Hematopoietic multipotent progenitor cell (in vitro differentiated cells): ENCODE measurements at regions not wholly inside any gene's neighbourhood (a gene's known extent, or its start where the extent isn't known, plus 50 kb on each side); places are given as distances from the start of the nearest gene placed in this dataset.

Experiments used
- DNase-seq, 3 donors: peaks; one replicate each; pipeline ENCODE4 v3.0.0-alpha.2; 2011 to 2015; ENCODE audit warnings: low read depth in 2 of 3, low spot score in 2 of 3

- DNase-seq, result no peak
Measured at GRCh38 chr13:85742355-85742754, 56.9 kb downstream of the SLITRK6 start.

DNA sequence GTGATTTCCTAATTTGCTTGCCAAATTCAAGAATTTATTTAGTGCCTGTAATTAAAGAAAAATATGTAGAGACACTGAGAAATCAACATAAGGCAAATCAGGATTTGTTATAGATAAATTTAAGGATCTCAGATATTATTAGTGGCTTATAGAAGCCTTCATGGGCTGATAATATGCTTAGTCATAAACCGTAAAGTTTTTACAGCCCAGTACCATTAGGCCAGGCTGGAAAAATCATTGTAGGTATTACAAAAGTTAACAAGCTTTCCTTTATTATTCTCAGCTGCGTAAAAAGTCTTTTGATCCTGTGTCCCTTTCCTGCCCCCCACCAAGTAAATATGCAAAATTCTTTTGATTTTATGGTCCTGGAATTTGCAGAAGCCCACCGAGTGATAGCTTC lies 58.2 kb downstream of the SLITRK6 start:
- no peak for DNase-seq

GRCh38 chr13:85738696-85739320 lies 60.4 kb downstream of the SLITRK6 start:
- no peak for DNase-seq

DNA sequence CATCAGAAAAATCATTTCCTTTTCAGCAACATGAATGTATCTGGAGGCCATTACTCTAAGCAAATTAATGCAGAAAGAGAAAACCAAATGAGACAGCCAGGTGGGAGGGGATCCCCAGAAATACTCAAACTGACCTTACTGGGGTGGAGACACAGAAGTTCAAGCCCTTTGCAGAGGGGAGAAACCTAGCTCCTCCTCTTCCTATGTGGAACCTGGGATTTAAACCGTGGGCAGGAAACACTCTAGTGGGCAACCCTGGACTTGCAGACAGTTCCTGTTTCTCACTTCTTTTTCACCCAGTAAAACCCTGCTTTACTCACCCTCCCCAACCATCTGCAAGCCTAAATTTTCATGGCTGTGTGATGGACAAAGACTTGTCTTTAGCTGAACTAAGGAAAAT lies 61.3 kb downstream of the SLITRK6 start:
- no peak for DNase-seq

- no peak for DNase-seq
Measured at GRCh38 chr13:85729296-85729695, 69.9 kb downstream of the SLITRK6 start.

- DNase-seq, result no peak
Measured at GRCh38 chr13:85728811-85729210, 70.4 kb downstream of the SLITRK6 start.

- no peak for DNase-seq
Measured at GRCh38 chr13:85725433-85725832, 73.8 kb downstream of the SLITRK6 start.

DNA sequence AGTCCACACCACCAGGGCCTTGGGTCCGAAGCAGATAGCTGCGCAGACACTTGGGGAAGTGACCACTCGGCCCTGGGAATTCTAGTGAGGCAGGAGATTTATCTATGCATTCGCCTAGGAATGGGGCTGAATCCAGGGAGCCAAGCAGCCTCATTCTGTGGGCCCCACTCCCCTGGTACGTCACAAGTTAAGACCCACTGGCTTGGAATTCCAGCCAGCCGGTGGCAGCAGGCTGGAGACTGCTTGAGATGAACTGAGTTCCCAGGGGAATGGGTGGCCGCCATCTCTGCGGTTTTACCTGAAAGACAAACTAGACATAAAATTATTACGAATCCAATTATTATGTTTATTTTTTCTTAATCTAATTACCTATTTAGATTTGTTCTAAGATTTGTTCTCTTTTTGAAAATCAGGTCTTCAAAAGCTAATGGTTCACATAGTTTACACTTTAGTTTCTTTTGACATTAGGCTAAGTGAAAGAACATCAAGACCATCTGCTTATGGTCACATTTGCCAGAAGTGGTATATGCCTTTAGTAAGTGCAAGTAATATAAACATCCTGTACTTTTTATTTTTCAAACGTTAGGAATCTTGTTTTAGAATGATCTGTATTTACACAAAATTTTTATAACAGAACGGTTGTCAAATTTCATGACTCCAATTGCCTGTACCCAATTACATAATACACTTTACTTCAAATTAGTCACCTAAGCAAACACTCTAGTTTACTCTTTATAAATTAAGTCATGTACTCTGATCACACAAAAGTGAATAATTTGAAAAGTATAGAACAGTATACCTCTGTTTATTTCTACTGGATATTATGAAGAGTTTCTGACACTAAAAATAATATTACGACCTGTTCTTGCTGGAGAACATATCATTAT lies 74.4 kb downstream of the SLITRK6 start:
- DNase-seq, result no peak

DNA sequence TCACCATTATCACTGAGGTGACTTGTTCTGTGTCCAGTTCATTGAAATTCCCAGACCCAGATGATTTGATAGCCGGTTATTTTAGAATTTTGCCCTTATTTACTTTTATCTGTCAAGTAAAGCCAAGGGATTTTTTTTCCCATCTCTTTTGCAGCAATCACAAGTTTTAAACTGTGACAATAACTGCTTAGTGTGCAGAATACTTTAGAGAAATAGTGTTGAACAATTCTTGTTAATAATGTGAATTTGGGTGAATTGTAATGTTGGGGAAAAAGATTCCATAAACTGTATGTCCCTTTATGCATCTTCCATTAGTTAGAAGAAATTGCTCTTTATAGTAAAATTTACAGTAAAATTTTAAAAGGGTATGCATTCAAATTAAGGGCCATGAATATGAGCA lies 79.5 kb downstream of the SLITRK6 start:
- DNase-seq, result no peak

GRCh38 chr13:85717921-85718320 lies 81.3 kb downstream of the SLITRK6 start:
- DNase-seq, result no peak

- no peak for DNase-seq
Measured at GRCh38 chr13:85710545-85710944, 88.7 kb downstream of the SLITRK6 start.

- DNase-seq, result no peak
Measured at GRCh38 chr13:85709721-85710120, 89.5 kb downstream of the SLITRK6 start.

DNA sequence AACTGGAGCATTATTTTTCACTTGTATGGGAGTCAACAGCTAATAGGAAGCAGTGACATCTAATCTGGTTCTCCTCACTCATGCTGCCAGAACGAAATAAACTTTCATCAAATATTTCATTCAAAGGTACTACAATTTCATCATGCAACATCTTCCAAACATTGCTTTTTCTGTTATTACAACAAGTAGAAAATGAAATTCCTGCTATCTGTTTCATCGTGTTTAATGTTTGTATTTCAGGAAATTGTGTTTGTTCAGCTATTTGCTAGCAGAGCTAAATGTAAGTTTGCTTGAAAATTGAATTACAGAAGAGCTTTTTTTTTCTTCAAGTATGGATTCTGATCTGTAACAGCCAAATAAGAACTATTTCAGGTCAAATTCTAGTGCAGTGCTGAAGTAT lies 90.1 kb downstream of the SLITRK6 start:
- DNase-seq, result no peak

GRCh38 chr13:85700906-85701305 lies 98.3 kb downstream of the SLITRK6 start:
- peak in 1 of 3 donors; percentile 7 for DNase-seq

DNA sequence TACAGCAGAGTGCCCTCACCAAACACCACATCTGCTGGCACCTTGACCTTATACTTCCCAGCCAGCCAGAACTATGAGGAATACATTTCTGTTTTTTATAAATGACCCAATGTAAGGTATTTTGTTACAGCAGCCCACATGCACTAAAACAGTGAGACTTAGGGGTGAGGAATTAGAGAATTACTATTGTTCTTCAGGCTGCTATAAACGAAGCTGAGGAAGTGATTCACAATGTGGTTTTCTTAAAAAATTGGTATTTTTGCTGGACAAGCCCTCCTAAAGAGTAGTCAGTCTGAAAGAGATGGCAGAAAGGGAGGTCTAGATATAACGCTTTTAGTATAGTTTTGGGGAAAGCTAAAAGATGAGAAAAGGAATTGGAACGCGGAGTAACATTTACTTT lies 101.0 kb downstream of the SLITRK6 start:
- no peak for DNase-seq

DNA sequence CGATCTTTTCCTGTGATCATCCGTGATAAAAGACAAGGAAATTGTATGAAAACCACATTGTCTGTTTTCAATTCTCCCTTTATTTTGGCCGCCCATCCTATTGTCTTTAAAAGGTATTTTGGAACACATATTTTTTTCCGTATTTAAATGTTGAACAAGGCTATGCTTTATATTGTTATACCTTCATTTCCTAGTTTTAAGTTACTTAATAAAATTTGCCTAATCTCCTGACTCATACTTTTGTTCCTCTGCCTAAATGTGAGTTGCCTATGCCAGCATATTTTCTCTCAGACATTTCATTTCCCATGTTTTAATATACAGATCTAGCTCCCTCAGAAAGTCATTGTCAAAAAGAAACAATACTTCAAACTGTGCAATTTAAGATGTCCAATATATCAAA lies 104.2 kb downstream of the SLITRK6 start:
- DNase-seq, result no peak

DNA sequence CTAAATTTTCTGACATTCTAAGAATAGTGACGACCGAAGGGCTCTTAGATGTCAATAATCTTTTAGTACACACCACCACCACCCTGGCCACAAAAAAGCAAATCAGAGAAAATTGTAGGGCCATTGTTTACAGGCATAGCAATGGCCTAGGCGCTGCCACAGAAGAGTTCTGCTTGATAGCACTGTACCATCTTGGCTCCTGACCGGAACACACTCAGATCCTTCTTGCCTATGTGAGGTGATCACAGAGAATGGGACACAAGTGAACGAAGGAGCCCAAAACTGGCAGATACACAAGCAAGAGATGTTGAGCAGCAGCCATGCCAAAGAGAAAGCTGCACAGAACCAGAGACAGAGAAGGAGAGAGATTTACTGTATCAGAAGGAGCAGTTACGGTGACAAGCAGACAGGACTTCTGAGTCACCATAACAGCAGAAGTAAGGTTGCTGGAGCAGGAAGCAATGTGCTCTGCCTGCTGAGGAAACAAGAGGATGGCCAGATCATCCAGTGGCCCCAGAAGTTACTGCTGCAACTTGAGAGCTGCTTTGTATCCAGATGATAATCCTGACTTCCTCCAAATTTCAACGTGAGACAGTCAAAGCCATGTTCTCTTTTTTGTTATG lies 105.2 kb downstream of the SLITRK6 start:
- peak in 2 of 3 donors; percentile 78 to 92 for DNase-seq

DNA sequence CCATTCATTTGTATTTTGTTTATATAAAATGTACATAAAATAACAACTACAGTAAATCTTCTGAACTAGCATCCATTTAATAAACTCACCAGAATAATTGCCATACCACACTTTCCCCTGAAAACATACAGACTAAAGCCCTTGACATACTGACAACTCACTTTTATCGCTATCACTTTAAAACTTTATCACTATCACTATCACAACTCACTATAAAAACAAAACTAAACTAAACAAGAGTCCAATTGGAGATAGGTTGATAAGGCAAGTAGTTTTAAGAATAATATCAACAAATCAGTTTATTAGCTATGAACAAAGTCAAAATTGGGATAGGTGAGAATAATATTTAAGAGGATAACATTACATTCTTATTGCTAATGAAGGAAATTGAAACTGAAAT lies 108.9 kb downstream of the SLITRK6 start:
- DNase-seq, result no peak

- no peak for DNase-seq
Measured at GRCh38 chr13:85685436-85685835, 113.8 kb downstream of the SLITRK6 start.

GRCh38 chr13:85675151-85675907 lies 123.9 kb downstream of the SLITRK6 start:
- peak in 1 of 3 donors; percentile 26 for DNase-seq

DNA sequence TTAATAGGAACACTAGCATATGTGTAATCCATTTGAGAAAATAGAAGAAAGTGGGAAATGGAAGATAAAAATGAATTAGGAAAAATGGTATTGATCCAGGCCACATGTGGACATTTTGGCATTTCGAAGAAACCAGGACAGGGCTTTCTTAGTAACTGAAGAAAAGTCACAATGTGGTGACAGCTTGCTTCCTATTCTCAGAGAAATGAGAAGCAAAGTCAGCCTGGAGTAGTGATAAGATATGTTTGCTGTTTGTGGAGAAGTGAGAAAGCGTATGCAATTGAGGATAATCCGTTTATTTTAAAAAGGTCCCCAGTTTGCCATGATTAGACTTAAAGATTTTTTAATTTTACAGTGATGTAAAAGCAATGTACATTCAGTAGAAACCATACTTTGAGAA lies 127.9 kb downstream of the SLITRK6 start:
- DNase-seq, result peak in 1 of 3 donors; percentile 30
